Psoas muscle (tissue), 7 donors: ENCODE measurements at regions not wholly inside any gene's neighbourhood (a gene's known extent, or its start where the extent isn't known, plus 50 kb on each side); places are given as distances from the start of the nearest gene placed in this dataset.
"Not testable (repeated sequence)": the region's sequence is repeated elsewhere in the genome, so short reads cannot be mapped to it uniquely, and the experiment has no call there.

Source experiments
- ATAC-seq, 4 donors: fragments of 200-7000 bp; cut with Tn5 transposase; one replicate each; pipeline ENCODE4 v1.9.1; 2020; ENCODE audit warnings: moderate library complexity in 3 of 4, mild to moderate bottlenecking in 2 of 4
- DNase-seq, 2 donors: peaks; one replicate each; pipeline ENCODE4 v3.0.0-alpha.2; 2020
- H3K27ac ChIP-seq: fragments of 200-600 bp; one replicate; pipeline ENCODE4 v1.8.0; 2022
- H3K27me3 ChIP-seq, 3 donors: fragments of 200-600 bp in 1 of 3; one replicate each; pipeline versions ENCODE4 v1.6.1 to v1.8.0; 2013 to 2022; ENCODE audit warnings: low read length in 2 of 3, mild to moderate bottlenecking in 2 of 3, moderate library complexity in 1 of 3; ENCODE audit not compliant: insufficient read depth in 3 of 3
- H3K36me3 ChIP-seq, 2 donors: fragments of 200-600 bp in 1 of 2; one replicate each; pipeline versions ENCODE4 v1.6.1 to v1.8.0; 2013 to 2022; ENCODE audit warnings: low read depth in 1 of 2, mild to moderate bottlenecking in 1 of 2, moderate library complexity in 1 of 2; ENCODE audit not compliant: insufficient read depth in 1 of 2
- H3K4me1 ChIP-seq: fragments of 200-600 bp; one replicate; pipeline ENCODE4 v1.8.0; 2022
- H3K4me3 ChIP-seq: fragments of 200-600 bp; one replicate; pipeline ENCODE4 v1.8.0; 2022; ENCODE audit warnings: mild to moderate bottlenecking
- H3K9me3 ChIP-seq: fragments of 200-600 bp; one replicate; pipeline ENCODE4 v1.8.0; 2022
- WGBS, 3 donors: extraction: QIAGEN DNeasy Blood & Tissue Kit; methylation state at CpG; one replicate each; pipeline versions ENCODE4 v1.1.6 to v1.1.7; 2013; 5-methylcytosine and 5-hydroxymethylcytosine counted together
- intact Hi-C, 2 donors: fragments of 100-400 bp; cut with DNase I; formaldehyde crosslinking; loops; one replicate each; pipeline versions ENCODE4 v1.11.0 to v1.14.2; 2022
- TF ChIP-seq, protein P1 (sequence below): fragments of 200-600 bp; IDR thresholded peaks from one replicate; pipeline ENCODE4 v1.8.0; 2022; ENCODE audit warnings: antibody characterized with exemption
- donor health status: healthy with polysubstance abuse.
- donor health status: DM: no; HTN: no; CAD: no; lungs with moderate emphysema.
- donor health status: Bipolar disorder and iron deficiency.
- donor health status: healthy.
- donor health status: DM: yes; HTN: yes; CAD: no.
- donor health status: DM: no; HTN: no; CAD: no.
- donor health status: DM: yes; HTN: yes; CAD: no.

GRCh38 chr6:155538708-155539390 is 83.2 kb upstream of the NOX3 start:
- TF ChIP-seq, protein P1, sequence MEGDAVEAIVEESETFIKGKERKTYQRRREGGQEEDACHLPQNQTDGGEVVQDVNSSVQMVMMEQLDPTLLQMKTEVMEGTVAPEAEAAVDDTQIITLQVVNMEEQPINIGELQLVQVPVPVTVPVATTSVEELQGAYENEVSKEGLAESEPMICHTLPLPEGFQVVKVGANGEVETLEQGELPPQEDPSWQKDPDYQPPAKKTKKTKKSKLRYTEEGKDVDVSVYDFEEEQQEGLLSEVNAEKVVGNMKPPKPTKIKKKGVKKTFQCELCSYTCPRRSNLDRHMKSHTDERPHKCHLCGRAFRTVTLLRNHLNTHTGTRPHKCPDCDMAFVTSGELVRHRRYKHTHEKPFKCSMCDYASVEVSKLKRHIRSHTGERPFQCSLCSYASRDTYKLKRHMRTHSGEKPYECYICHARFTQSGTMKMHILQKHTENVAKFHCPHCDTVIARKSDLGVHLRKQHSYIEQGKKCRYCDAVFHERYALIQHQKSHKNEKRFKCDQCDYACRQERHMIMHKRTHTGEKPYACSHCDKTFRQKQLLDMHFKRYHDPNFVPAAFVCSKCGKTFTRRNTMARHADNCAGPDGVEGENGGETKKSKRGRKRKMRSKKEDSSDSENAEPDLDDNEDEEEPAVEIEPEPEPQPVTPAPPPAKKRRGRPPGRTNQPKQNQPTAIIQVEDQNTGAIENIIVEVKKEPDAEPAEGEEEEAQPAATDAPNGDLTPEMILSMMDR, result no peak
- Histone ChIP-seq H3K27me3 (no peaks in the 10 kb centered on the region), H3K36me3 (no peaks in the 10 kb centered on the region), H3K4me3 (no peak overlapping the region), H3K4me1 (no peaks in the 10 kb centered on the region), H3K9me3 (peaks cover 8% of the 10 kb centered on the region), H3K27ac (no peak overlapping the region)
- DNase-seq, result no peak
- 73 to 83% (median 77%) methylated on average over 3 of the region's 3 CpGs for WGBS, 3 donors
- intact Hi-C loops, result no loop called here
- ATAC-seq, result no peak

- no peak overlapping the region for H3K4me3 ChIP-seq
- WGBS, 3 donors, result 86 to 93% (median 93%) methylated on average over 2 of the region's 2 CpGs
- ATAC-seq (no peak), DNase-seq (no peak)
- intact Hi-C loops, result no loop called here
- H3K27me3 ChIP-seq, result no peaks in the 10 kb centered on the region
- TF ChIP-seq, protein P1, result no peak
- peaks cover 8% of the 10 kb centered on the region for H3K9me3 ChIP-seq
- H3K27ac ChIP-seq, result no peak overlapping the region
- H3K36me3 ChIP-seq, result no peaks in the 10 kb centered on the region
- H3K4me1 ChIP-seq, result peaks cover under 1% of the 10 kb centered on the region
Measured at GRCh38 chr6:155534678-155535077, 79.0 kb upstream of the NOX3 start.

DNA sequence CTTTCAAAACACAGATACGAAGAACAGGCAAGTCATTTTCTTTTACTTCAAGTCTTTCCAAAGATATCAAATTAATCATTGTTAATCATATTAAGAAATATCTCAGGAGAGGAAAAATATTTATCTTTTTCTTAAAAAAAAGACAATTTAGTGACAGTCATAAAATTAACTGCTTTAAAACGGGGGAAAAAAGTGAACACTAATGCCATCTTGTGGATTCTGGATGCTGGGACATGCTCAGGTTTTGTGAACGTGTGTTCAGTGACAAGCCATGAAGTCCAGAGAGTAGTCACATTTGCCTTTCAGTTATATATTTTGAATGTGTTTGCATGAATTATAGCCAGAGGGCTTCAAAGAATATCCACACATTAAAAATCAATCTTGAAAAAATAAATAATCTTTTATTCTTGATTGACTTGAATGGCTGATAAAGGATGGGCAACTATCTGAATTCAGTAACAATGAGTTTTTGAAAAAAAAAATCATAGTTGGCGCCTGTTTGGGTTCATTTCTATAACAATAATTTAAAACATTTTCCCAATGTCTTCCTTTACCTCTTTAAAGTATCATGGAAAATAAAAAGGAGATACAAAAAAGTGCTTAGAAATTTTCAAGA is 74.7 kb upstream of the NOX3 start:
- ATAC-seq (peak; percentile 46 to 74 (median 52)), DNase-seq (no peak)
- H3K27me3 ChIP-seq, result no peaks in the 10 kb centered on the region
- intact Hi-C loops, result loop anchor here in 1 of 2 donors (2.0 kb wide), 1 partner anchor 204 kb away; no protein-coding TSS in a partner anchor
- 28 to 45% (median 33%) methylated on average over 4 of the region's 4 CpGs for WGBS, 3 donors
- no peak overlapping the region for H3K4me3 ChIP-seq
- peak overlapping the region; percentile 82 for H3K27ac ChIP-seq
- H3K9me3 ChIP-seq, result peaks cover 2% of the 10 kb centered on the region
- TF ChIP-seq, protein P1, result peak; percentile 74
- H3K4me1 ChIP-seq, result peaks cover 7% of the 10 kb centered on the region
- H3K36me3 ChIP-seq, result no peaks in the 10 kb centered on the region

- 90 to 92% (median 91%) methylated on average over 7 of the region's 7 CpGs for WGBS, 3 donors
- H3K27ac ChIP-seq, result peak overlapping the region; percentile 82
- not testable (repeated sequence) for H3K27me3 ChIP-seq, H3K4me1 ChIP-seq, H3K4me3 ChIP-seq, H3K9me3 ChIP-seq, H3K36me3 ChIP-seq
- ATAC-seq (peak; percentile 7 to 60 (median 24)), DNase-seq (peak in 1 of 2 donors; percentile 13)
- intact Hi-C loops, result loop anchor here (2.0 to 10.0 kb wide), 3 partner anchors 19 to 355 kb away; no protein-coding TSS in a partner anchor
Measured at GRCh38 chr6:155529814-155530213, 74.2 kb upstream of the NOX3 start.

GRCh38 chr6:155528982-155529453 is 73.4 kb upstream of the NOX3 start:
- intact Hi-C loops, result loop anchor here in 1 of 2 donors (2.0 to 10.0 kb wide), 2 partner anchors 18 to 354 kb away; no protein-coding TSS in a partner anchor
- no peaks in the 10 kb centered on the region for H3K27me3 ChIP-seq
- WGBS, 3 donors, result 18 to 57% (median 19%) methylated on average over 2 of the region's 2 CpGs
- H3K4me1 ChIP-seq, result peaks cover 7% of the 10 kb centered on the region
- H3K27ac ChIP-seq, result peak overlapping the region; percentile 82
- H3K36me3 ChIP-seq, result no peaks in the 10 kb centered on the region
- H3K9me3 ChIP-seq, result no peaks in the 10 kb centered on the region
- TF ChIP-seq, protein P1, result no peak
- DNase-seq (no peak), ATAC-seq (peak; percentile 93 to 96 (median 95))
- no peak overlapping the region for H3K4me3 ChIP-seq
